Islet of Langerhans (tissue), 1 donor: ENCODE measurements at regions not wholly inside any gene's neighbourhood (a gene's known extent, or its start where the extent isn't known, plus 50 kb on each side); places are given as distances from the start of the nearest gene placed in this dataset.

ENCODE experiments used
- FAIRE-seq: peaks from one replicate; lab custom pipeline; 2011; peaks lifted over from hg19 to GRCh38; lab: Jason Lieb, UNC

DNA sequence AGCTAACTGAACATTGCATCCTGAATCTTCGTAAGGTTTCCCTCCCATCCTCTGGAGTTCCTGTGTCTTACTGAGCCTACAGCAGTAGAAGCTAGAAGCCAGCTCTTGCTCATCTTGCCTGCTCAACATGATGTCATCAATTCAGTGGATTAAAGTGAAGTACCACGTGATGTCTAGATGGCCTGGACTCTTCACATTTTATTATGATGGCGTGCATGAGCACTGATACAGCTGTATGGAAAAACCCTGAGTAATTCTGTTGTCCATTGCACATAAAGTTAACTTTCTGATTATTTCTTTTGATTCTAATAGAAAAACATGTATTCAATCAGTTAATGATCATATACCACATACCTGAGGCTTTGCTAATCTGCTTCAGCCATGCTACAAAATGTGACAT, 2387.7 kb upstream of the TENM3 start:
- FAIRE-seq = no peak

DNA sequence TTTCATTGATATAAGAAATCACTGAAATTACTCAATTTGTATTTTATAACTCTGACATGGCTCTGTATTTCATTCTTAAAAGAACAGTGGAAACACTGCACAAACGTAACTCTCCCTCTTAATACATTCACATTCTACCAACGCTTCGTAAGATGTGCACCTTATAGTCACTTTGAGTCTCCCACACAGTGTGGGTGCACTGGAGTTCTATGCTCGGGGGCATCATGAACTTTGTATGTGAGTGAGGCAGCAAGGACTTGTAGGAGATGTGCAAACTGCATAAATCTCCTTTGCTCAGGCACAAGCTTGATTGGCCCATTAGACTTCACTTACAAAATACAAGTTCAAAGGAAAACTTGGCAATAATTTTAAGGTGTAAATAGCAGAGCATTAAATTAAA, 2385.0 kb upstream of the TENM3 start:
- no peak for FAIRE-seq

DNA sequence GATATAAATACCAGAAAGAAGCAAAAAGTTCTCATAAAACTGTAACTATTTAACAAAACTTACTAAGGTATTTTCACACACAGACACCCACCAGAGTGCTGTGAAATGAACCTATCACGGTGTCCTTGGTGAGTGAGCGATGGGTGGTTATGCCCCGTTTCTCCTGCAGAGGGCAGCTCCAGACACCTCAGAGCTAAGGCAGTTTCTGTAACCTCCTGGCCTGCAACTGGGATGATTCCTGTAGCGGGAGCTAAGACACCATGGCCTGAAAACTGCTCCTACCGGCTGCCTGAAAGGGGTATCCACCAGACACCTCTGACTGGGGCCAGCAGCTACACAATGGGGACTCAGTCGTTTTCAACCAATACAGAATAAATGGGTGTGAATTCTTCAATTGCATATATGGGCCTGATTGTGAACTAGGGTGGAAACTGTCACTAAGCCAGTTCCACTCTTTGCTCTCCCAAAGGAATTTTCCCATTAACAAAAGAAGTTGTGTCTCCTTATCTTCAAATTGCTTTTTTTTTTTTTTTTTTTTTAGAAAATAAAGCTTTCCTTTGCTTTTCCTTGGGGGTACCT, 2375.8 kb upstream of the TENM3 start:
- FAIRE-seq = no peak

DNA sequence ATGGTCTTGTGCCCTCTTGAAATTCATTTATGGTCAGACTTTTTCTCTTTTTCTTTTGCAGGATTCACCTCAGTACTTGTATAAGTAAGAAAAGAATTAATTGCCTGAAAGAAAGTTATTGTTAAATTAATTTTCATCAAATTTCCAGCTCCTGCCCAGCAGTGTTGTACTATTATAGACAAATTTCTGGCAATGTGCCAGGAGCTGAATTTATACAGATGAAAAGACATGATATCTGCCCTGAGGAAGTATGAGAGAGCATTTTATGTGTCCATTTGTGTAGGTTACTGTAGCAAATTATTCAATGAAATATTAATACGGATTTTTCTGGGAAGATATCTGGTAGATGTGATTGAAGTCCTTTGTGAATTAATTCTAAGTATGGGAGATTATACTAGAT, 2371.5 kb upstream of the TENM3 start:
- no peak for FAIRE-seq

DNA sequence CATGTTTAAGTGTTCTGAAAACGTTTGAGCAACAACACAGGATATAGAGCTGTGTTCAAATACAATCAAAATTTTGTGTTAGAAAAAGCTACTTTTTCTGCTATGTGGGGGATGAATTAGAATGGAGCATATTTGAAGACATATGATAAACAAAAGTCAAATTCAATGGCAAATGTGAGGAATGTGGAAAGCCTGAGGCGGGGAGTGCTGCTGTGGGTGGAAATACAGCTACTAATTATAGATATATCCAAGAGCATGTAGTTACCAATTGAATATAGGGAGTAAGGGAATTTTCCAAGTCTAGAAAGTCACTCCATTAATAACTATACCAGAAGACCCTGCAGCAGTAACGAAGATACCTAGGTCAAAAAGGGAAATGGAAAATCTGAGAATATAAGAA, 2370.4 kb upstream of the TENM3 start:
- no peak for FAIRE-seq

DNA sequence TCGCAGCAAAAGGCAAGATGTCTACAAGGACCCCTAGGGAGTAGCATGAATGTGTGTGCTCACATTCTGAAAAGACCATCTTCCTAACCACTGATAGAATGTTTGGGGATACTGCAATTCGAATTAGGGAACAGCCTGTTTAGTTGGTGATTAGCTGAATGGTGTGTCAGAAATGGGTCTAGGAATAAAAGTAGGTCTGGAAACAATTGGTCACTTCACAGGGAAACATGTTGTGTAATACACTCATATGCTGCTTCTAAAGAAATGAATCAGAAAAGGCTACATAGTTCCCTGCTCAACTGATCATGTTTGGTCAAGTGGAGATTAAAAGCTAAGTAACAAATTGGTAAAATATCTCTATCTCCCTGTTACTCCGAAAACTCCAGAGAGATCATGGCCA, 2362.4 kb upstream of the TENM3 start:
- no peak for FAIRE-seq

DNA sequence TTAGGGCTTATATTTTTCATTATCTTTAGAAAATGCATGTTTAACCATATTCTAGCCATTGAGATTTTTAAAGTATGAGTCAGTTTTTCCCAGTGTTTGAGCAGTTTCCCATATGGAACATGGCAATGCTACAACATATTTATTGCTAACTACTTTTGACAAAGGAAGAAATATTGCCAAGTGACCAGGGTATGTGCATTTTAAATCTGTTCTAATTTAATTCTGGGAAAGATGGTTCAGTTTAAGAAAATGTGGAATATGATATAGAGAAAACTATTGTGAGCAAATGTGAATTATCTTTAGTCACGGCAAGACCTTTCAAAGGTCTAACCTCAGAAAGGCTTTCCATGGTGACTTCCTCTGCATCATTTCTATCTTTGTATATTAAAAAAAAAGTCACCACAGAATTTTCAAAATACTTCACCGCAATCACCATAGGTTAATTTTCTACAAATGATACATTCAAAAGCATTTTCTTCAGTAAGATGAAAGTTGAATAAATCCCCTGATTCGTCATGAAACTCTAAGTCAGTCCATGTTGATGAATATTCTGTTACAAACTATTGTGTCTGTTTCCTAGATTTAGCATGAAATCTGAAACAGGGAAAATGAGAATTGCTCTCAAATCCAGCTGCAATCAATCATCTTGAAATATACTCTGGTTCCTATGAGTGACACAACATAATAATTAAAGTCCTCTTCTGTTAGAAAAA, 2349.0 kb upstream of the TENM3 start:
- FAIRE-seq = no peak

DNA sequence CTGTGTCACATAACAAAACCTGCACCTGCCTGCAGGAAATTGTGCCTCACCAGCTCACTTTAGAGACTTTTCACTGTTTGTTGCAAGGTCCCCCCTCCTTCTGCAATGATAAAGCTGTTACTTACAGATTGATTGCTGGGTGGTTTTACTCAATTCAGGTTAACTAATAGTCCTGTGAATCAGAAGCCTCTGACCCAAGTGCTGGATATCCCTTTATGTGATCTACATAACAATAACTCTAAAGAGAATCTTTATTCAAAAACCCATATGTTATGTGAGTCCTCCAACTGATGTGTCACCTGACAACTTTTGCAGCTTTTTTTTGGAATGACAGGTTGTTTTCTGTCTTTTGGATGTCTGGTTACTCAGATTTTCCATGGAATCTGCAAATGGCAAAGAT, 2323.6 kb upstream of the TENM3 start:
- FAIRE-seq = no peak

DNA sequence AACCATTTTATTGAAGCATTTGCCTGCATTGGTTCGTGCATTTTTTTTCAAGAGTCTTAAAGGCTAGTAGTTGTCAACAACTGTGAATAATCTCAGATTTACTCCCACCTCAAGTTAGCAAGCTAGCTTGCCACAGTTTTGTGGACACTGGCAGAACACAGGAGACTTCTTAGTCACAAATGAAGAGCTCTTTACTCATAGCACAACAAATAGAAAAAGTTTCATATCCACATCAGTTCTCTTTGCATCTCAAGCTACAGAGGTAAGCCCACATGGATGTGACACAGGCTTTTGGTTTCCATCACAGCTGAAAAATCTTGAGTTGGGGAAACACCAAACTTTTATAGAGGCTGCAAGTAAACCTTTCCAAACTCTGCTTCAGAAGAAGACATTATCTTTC, 2315.7 kb upstream of the TENM3 start:
- FAIRE-seq = no peak

DNA sequence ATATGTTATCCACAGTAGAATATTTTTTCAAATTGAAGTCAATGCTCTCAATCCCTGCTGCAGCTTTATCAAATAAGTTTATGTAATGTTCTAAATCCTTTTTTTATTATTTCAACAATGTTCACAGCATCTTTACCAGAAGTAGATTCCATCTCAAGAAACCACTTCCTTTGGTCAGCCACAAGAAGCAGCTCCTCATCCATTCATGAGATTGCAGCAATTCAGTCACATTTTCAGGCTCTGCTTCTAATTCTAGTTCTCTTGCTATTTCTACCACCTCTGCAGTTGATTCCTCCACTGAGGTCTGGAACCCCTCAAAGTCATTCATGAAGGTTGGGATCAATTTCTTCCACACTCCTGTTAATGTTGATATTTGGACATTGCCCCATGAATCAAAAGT, 2301.3 kb upstream of the TENM3 start:
- FAIRE-seq = no peak

DNA sequence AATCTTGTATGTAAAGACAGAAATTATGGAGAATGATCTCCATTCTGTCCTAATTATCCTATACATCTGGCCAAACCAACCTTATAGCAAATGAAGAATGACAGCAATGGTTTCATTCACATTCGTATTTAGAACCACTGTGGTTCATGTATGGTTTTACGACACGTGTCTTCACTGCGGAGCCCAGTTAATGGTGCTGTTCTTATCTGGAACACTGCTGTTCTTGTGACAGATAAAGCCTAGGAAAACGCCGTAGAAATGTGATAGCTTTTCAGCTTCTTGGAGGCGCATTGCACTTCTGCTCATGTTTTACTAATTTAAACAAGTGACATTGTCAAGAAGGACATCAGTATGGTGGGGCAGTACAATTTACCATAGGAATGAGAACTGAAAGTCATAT, 2266.4 kb upstream of the TENM3 start:
- no peak for FAIRE-seq

DNA sequence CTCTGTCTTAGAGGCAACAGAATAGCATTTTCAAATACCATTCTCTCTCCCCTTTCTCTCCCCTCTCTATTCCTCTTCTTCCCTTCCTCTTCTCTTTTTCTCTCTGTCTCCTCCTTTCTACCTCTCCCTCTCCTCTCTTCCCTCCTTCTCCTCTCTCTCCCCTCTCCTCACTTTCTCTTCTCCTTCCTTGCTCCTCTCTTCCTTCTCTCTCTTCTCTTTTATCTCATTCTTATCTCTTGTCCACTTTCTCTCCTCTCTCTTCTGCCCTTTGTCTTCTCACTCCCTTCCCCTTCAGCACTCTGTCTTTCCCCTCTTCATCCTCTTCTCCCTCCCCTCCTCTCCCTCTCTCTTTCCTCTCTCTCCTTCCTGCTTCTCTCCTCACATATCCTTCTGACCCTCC, 2265.8 kb upstream of the TENM3 start:
- FAIRE-seq = no peak

DNA sequence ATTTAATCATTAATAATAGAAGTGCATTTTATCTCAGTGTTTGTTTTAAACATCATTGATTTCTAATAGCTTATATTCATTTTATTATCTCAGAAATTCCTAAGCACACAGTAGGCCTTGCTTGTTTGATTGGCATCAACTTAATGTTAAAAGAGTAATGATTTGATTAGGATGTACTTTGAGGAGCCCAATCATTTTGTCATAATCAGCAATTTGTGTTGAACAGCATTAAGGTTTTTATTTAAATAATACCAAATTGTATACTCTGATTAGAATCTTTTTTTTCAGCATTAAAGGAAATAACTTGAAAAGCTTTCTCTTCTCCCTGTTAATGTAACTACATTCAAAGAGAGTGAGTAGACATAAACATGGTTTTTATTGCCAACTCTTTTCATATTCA, 2262.0 kb upstream of the TENM3 start:
- no peak for FAIRE-seq

DNA sequence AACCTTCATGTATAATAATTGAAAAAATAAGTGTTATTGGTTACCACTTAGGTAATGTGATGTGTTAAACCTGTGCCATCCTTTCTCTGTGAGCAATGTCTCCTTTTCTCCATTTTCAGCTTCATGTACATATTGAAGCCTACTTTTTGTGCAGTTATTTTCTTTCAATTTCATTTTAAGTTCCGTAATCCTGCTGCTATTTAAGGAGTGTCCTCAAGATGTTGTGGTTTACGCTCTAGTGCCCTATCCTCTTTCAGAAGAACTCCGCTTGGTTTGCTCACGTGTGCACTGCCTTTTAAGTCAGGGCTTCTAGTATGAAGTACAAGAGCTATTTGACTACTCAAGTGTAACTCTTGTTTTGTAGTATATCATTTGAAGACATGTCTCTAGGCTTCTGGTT, 2253.2 kb upstream of the TENM3 start:
- FAIRE-seq = no peak

DNA sequence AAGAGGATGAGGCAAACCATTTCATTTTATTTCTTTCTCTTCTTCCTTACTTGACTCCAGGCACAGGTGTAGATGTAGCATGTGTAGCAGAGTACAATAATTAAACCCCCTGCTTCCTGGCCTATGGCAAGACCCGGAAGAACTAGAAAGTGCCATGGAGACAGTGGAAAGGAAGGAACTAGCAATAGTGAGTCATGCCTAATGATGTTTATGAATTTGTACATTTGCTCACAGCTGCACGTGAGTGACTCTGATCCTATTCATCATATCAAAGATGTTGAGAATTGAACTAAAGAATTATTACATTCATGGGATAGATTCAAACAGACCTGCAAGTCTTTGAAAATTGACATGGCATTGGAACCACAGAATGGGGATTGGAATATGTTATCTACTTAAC, 2233.9 kb upstream of the TENM3 start:
- FAIRE-seq = no peak

DNA sequence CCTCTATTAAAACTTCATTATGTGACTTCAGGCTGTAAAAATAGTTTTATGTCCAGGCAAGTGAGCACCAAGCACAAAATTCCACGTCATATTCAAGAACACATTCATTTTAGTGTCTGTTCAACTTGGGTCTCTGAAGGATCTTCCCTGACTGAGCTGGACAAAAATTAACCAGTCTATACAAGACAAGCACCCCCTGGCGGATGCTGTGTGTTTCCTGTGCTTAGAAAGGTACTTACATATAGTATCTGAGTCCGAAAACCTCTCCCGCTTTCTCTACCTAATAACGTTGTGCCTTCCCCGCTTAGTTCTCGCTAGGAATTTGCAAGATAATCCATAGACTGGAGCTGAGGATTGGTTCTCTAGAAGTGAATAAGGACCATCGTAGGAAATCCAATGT, 2214.5 kb upstream of the TENM3 start:
- FAIRE-seq = no peak

DNA sequence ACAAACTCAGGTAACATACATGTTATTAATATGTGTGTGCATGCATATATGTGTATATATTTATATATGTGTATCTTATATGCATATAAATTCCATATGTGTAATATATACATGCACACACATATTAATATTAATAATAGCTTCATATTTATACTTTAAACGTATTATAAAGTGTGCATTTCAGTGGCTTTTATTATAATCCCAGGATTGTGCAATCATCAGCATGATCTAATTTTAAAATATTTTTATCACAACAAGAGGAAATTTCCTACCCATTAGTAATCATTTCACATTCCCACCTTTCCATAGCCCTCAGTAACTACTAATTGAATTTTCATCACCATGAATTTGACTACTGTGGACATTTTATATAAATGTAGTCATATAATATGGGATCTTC, 2211.9 kb upstream of the TENM3 start:
- no peak for FAIRE-seq

DNA sequence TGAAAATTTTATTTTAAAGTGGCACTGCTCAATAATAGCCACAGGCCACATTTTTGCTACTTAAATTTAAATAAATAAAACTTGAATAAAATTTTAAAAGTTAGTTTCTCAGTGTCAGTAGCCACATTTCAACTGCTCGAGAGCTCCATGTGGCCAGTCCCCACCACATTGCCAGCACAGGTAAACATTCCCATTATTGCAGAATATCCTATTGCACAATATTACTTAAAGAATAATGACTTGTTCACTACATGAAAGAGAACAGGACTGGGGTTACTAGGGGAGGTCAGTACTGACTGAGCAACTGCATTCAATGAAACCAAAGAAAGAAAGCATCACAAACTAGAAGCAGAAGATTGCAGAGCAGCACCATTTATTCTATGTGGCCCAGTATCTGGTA, 2201.6 kb upstream of the TENM3 start:
- no peak for FAIRE-seq

DNA sequence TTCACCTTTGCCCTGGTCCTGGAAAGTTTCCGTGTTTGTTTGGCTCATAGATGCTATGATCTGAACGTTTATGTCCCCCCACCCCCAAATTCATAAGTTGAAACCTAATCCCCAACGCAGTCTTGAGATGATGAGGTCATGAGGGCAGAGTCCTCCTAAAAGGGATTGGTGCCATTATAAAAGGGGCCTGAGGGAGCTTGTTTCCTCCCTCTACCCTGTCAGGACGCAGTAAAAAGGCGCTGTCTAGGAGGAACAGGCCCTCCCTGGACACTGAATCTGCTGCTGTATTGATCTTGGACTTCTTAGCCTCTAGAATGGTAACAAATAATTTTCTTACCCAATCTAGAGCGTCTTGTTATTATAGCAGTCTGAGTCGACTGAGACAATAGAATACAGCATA, 2190.6 kb upstream of the TENM3 start:
- no peak for FAIRE-seq

DNA sequence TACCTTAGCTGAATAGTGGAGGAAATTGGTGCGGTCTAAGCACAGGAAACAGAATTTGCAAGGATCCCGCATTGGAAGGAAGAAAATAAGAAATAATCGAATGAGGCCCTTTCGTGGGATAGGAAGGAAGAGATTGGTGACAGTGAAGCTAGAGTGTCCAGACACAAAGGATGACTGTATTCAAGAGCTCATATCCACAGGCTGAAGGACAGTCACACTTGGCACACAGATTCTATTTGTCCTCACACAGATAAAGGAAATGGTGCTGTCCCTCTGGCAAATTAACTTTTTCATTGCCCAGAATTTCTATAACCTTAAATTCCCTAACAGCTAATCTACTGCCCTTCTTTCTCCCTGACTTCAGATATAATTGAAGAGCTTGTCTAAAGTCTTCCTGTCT, 2188.9 kb upstream of the TENM3 start:
- FAIRE-seq = no peak

DNA sequence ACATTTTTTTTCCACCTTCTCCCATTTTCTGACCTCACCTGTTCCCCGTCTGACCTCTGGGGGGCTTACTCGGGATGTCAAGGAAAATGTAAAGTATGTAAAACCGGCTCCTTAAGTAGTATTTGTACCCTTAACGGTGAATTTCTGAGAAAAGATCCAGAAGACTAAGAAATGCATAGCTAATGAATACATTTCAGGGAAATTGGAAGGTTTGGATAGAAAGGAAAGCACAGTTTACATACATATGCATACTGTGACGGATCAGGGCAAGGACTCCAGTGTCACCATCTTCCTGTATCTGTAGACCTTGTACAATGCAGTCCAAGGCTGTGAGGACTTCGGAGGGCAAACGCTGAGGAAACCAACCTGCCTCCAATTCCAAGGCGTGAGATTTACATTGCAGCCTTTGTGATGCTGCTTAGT, 2185.9 kb upstream of the TENM3 start:
- no peak for FAIRE-seq

DNA sequence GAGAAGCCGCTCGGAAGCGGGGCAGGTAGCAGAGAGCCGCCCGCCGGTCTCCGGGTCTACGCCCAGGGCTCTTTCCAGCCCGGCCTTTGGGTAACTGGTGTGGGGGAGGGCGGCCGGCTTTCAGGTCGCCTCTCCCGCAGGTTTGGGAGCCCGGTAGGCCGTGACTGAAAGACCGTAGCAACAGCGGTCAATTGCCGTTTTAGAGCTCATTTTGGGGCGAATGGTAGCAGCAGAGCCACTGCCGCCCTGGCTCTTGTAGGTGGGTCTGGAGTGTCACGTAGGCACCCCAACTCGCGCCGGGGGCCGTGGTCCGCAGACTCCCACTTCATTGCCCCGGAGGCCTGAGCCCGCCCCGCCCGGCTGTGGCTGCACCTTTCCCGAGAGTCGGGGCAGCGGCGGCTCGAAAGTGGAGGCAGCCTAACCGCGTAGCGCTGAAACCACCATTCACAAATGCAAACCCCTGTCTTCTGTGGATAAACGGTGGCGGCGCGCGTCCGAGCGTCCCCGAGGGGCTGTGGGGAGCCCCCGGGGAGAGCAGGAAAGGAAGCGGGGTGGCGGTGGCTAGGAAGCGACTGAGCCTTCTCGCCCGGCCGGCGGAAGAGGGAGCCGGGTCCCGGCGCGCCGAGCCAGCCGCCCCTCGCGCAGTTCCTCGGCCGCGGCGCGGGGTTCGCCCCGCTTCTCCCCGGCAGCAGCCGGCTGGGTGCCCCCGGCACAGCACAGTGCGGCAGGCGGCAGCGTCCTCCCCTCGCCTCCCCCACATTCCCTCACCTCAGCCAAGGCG, 2185.1 kb upstream of the TENM3 start:
- no peak for FAIRE-seq

DNA sequence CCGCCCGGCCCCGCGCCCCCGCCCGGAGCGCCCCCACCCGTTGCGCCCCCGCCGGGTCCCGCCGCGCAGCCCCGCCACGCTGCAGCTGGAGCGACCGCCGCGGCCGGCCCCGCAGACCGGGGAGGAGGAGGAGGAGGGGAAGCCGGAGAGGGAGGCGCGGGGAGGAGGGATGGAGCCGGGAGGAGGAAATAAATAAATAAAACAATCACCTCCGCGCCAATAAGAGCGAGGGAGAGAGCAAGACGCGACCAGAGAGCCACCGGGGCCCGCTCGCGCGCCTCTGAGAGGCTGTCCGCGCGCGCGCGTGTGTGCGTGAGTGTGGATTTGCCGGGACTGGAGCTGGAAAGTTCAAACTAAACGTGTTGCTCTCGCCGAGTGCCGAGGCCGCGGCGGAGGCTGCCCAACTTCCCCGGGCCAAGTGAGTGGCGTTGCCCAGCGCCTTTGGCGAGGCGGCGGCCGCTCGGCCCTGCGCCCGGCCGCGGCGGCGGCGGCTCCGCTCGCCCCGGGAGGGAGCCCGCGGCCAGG, 2184.4 kb upstream of the TENM3 start:
- FAIRE-seq = no peak
